ENCODE measurements at regions not wholly inside any gene's neighbourhood (a gene's known extent, or its start where the extent isn't known, plus 50 kb on each side); places are given as distances from the start of the nearest gene placed in this dataset.
"Not testable (repeated sequence)": the region's sequence is repeated elsewhere in the genome, so short reads cannot be mapped to it uniquely, and the experiment has no call there.

DNA sequence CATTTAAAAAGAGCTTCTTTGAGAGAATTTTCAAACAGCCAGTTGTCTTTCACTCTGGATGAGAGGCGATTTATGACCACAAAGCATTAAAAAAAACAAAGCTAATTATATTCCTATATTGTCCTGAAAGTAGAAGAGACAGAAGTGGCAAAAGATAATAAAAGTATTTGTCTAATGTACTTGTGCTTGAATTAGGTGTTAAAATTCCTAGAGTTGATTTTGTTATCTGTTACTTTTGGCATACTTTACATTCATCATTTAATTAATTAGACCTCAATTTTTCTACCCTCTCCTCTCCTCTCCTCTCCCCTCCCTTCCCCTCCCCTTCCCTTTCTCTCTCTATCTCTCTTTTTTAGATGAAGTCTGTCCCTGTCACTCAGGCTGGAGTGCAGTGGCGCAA, 635.1 kb upstream of the ZNF385D start:
- Mint-ChIP-seq H3K27ac (no peak overlapping the region), H3K36me3 (no peaks in the 10 kb centered on the region), H3K9me3 (peaks cover 0 to 4% of the 10 kb centered on the region in 2 donors)
- no peak for DNase-seq (ENCODE audit: low spot score in 2 of 2)
- ATAC-seq = no peak

DNA sequence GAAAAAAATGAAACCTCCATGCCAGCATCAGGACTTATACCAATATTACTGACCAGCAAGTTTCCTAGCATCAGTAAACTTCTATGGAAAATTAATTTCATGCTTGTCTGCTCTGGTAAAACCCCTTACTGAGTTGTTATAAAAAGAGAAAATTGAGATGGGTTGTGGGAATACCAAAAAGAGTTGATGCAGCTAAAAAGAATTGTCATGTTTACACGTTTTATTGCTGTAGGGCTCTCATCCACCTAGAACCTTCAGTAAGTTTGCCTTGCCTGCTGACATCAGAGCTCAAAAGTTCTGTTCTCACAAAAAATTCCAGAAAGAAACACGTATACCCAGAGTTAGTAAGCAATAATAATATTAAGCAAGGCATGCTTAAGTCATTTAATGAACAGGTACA, 641.3 kb upstream of the ZNF385D start:
- H3K27ac Mint-ChIP-seq = no peak overlapping the region
- H3K36me3 Mint-ChIP-seq = no peaks in the 10 kb centered on the region
- DNase-seq (ENCODE audit: low spot score in 2 of 2) (no peak), ATAC-seq (no peak)
- H3K9me3 Mint-ChIP-seq = peaks cover 3 to 15% of the 10 kb centered on the region in 2 donors

DNA sequence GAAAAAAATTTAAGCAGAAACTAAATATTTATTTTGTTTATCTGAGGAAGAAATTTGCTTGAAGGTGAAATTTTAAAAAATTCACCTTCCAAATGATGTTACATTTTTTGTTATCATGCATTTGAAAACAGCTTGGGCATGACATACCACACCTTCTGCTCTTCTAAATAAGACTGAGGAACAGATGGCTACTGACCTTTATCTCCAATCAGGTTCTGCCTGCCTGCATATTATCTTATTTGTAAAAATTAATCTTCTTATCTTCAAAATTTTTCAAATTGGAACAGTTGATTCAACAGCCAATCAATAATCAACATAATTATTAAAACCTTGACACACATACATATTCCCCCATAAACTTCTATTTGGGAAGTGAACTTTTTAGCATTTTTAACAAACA, 641.8 kb upstream of the ZNF385D start:
- H3K36me3 Mint-ChIP-seq = no peaks in the 10 kb centered on the region
- peaks cover 8 to 20% of the 10 kb centered on the region in 2 donors for H3K9me3 Mint-ChIP-seq
- no peak for DNase-seq (ENCODE audit: low spot score in 2 of 2)
- no peak overlapping the region for H3K27ac Mint-ChIP-seq
- no peak for ATAC-seq

DNA sequence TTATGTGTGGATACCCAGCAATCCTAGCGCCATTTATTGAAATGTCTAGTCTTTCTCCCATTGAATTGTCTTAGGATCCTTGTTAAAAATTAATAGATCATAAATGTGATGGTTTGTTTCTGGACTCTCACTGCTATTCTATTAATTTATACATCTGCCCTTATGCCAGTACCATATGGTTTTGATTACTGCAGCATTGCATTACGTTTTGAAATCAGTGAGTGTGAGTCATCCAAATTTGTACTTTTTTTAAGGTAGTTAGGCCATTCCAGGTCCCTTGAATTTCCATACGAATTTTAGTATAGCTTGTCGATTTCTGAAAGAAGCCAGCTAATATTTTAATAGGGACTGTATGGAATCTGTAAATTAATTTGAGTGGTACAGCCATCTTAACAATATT, 648.6 kb upstream of the ZNF385D start:
- DNase-seq (ENCODE audit: low spot score in 2 of 2) (no peak), ATAC-seq (no peak)
- H3K27ac Mint-ChIP-seq = no peak overlapping the region
- H3K36me3 Mint-ChIP-seq = no peaks in the 10 kb centered on the region
- peaks cover 18 to 20% of the 10 kb centered on the region in 2 donors for H3K9me3 Mint-ChIP-seq

DNA sequence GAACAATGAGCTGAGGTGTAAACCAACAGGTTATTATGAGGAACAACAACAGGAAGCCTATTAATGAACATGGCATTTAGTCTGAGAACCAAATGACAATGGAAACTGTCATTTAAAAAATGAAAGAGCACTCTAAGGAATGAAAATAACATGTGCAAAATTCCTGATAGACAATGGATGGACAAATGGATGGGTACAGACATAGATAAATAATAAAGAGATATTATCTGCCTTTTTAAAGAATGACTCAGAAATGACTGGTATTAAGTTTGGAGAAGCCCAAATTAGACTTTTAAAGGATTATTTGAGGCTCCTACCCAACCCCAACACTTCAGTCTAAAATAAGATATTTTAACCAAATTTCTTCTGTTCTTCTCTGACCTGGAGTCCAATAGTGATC, 650.5 kb upstream of the ZNF385D start:
- H3K9me3 Mint-ChIP-seq = peaks cover 15 to 18% of the 10 kb centered on the region in 2 donors
- no peak for DNase-seq (ENCODE audit: low spot score in 2 of 2)
- ATAC-seq = no peak
- H3K36me3 Mint-ChIP-seq = no peaks in the 10 kb centered on the region
- H3K27ac Mint-ChIP-seq = no peak overlapping the region

DNA sequence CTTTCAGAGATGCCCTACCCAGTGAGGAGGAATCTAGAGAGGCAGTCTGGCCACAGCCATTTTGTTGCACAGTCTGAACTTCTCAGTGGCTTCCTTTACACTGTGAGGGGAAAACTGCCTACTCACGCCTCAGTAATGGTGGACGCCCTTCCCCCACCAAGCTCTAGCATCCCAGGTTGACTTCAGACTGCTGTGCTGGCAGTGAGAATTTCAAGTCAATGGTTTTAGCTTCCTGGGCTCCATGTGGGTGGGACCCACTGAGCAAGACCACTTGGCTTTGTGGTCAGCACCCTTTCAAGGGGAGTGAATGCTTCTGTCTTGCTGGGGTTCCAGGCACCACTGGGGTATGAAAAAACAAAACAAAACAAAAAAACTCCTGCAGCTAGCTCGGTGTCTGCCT, 663.2 kb upstream of the ZNF385D start:
- Mint-ChIP-seq H3K27ac (no peak overlapping the region), H3K9me3 (peaks cover 11 to 25% of the 10 kb centered on the region in 2 donors), H3K36me3 (peaks cover 0 to 13% of the 10 kb centered on the region in 2 donors)
- ATAC-seq = no peak
- no peak for DNase-seq (ENCODE audit: low spot score in 2 of 2)

DNA sequence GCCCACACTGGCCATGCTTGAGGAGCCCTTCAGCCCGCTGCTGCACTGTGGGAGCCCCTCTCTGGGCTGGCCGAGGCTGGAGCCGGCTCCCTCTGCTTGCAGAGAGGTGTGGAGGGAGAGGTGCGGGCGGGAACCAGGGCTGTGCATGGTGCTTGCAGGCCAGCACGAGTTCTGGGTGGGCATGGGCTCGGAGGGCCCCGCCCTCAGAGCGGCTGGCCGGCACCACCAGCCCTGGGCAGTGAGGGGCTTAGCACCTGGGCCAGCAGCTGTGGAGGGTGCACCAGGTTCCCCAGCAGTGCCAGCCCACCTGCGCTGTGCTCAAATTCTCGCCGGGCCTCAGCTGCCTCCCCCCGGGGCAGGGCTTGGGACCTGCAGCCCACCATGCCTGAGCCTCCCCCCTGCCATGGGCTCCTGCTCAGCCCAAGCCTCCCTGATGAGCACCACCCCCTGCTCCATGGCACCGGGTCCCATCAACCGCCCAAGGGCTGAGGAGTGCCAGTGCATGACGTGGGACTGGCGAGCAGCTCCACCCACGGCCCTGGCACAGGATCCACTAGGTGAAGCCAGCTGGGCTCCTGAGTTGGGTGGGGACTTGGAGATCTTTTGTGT, 665.9 kb upstream of the ZNF385D start:
- not testable (repeated sequence) for DNase-seq (ENCODE audit: low spot score in 2 of 2); H3K9me3 Mint-ChIP-seq; H3K27ac Mint-ChIP-seq; ATAC-seq
- peaks cover 0 to 13% of the 10 kb centered on the region in 2 donors for H3K36me3 Mint-ChIP-seq

DNA sequence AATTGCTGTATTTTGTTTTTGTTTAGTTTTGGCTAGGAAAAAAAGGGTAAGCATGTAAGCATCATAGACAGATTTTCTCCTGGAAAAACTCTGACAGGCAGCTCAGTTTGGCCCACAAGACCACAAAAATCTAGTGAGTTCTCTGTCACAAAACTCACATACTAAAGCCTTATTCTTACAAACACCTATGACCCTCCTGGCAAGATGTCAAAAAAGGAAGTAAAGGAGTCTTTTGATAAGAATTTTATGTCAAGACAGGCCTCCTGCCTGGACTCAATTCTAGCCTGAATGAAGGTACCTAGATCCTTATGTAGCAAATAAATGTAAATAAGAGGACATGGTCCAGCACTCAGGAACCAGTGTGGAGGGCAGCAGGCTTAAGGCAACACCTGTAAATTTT, 668.3 kb upstream of the ZNF385D start:
- DNase-seq (ENCODE audit: low spot score in 2 of 2) (no peak), ATAC-seq (no peak)
- no peak overlapping the region for H3K27ac Mint-ChIP-seq
- peaks cover 0 to 13% of the 10 kb centered on the region in 2 donors for H3K36me3 Mint-ChIP-seq
- H3K9me3 Mint-ChIP-seq = peaks cover 0 to 3% of the 10 kb centered on the region in 2 donors

DNA sequence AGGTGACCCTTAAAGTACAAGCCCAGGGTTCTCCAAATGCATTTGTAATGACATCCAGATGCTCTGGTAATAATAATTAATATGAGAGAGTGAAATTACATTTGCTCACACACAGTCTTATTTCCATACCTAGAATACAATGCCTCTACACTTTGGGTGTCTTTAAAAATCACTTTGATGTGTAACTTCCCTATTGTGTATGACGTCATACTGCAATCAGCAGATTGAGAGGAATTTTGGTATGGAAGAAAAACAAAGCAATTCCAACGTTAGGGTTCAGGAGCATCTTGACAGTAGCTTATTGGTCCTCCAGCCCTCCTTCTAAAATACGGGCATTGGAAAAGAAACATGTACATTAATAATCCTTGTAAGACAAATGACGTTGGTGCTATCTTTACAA, 670.6 kb upstream of the ZNF385D start:
- H3K27ac Mint-ChIP-seq = no peak overlapping the region
- H3K36me3 Mint-ChIP-seq = peaks cover 0 to 9% of the 10 kb centered on the region in 2 donors
- peaks cover 4 to 12% of the 10 kb centered on the region in 2 donors for H3K9me3 Mint-ChIP-seq
- DNase-seq (ENCODE audit: low spot score in 2 of 2) = no peak
- no peak for ATAC-seq

DNA sequence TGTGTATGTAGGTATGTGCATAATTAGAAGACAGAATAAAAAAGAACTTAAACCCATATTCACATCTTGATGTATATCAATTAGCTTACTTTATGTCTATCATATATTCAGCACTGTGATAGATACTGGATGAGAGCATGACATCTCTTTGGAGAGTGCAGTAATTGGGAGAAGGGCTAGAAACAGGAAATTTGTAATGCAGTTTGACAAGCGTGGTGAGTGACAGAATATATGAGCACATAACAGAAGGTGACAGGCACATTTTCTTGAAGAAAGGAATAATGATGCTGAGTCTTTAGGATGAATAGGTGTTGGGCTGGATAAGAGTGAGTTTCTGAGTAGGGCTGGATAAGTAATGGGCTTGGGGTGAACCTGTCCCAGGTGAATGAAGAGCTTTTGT, 680.3 kb upstream of the ZNF385D start:
- H3K27ac Mint-ChIP-seq = no peak overlapping the region
- DNase-seq (ENCODE audit: low spot score in 2 of 2) = no peak
- no peak for ATAC-seq

DNA sequence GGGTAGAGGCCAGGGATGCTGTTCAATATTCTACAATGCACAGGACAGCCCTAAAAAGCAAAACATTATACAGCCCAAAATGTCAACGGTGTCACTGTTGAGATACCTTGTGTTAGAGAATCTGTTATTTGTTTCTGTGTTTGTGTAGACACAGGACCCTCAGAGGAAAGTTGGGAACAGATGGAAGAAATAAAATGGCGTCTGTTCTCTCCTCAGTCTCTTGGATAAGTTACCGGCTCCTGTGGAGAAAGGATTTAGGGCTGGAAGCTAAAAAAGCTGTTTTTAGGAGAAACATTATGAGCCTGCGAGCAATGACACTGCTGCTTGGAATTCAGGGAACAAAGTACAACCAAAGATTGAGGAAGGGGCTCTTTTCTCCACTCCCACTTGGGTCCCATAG, 688.6 kb upstream of the ZNF385D start:
- ATAC-seq (no peak), DNase-seq (ENCODE audit: low spot score in 2 of 2) (no peak)
- peaks cover 6 to 8% of the 10 kb centered on the region in 2 donors for H3K9me3 Mint-ChIP-seq
- H3K27ac Mint-ChIP-seq = no peak overlapping the region
- H3K36me3 Mint-ChIP-seq = peaks cover 0 to 5% of the 10 kb centered on the region in 2 donors

More for the DNA sequence above, 680.3 kb upstream of the ZNF385D start:
- Mint-ChIP-seq H3K36me3 (no peaks in the 10 kb centered on the region), H3K9me3 (peaks cover 1 to 5% of the 10 kb centered on the region in 2 donors)

DNA sequence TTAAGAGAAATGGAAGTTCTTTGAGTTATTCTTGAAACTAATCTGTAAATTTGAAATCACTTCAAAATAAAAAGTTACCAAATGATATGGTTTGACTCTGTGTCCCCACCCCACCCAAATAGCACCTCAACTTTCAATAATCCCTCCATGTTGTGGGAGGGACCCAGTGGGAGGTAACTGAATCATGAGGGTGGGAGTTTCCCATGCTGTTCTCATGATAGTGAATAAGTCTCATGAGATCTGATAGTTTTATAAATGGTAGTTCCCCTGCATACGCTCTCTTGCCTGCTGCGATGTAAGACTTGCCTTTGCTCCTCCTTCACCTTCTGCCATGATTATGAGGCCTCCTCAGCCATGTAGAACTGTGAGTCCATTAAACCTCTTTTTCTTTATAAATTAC, 690.7 kb upstream of the ZNF385D start:
- Mint-ChIP-seq H3K9me3 (peaks cover 8 to 10% of the 10 kb centered on the region in 2 donors), H3K27ac (no peak overlapping the region), H3K36me3 (peaks cover 0 to 5% of the 10 kb centered on the region in 2 donors)
- DNase-seq (ENCODE audit: low spot score in 2 of 2) (no peak), ATAC-seq (no peak)

DNA sequence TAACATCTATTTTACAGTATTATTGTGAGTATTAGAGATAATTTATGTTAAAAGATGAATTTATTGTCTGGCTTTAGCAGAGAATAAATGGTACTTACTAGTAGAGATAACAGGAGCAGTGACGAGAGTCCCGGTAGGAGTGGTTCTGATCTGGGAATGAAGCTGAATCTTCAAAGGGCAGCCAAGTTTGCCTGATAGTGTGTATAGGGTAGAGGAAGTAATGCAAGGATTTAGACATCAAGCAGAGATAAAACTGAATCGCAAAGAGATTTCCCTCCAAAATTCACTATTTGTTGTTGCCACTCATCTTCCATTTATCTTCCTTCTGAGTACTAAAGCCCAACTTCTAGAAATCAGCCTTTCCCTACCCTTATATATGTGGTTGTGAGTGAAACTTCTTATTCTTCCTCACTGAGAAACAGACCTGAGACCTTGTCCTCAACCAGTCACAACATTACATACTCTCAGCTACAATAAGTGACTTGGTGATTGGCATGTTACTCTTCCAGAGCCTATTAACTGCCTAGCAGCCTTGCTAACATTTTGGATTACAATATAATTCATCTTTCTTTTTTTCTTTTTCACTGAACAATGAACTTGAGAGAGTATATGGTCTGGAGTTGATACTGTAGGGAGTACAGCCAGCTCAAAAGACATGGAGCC, 692.7 kb upstream of the ZNF385D start:
- H3K27ac Mint-ChIP-seq = no peak overlapping the region
- no peak for ATAC-seq
- peaks cover 0 to 11% of the 10 kb centered on the region in 2 donors for H3K36me3 Mint-ChIP-seq
- peaks cover 8 to 10% of the 10 kb centered on the region in 2 donors for H3K9me3 Mint-ChIP-seq
- no peak for DNase-seq (ENCODE audit: low spot score in 2 of 2)

DNA sequence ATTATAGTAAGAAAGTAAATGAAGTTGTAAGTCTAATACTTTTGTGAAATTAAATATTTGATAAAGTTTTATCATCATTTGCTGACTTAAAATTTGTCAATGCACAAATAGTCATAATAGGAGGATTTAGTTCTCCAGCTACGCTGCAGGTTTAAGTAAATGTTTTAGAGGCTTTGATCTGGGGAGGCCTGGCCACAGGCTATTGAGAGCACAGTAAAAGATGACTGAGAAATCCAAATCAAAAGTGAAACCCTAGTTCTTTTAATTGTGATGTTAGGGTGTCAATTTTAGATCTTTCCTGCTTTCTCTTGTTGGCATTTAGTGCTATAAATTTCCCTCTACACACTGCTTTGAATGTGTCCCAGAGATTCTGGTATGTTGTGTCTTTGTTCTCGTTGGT, 694.3 kb upstream of the ZNF385D start:
- ATAC-seq; H3K27ac Mint-ChIP-seq; DNase-seq (ENCODE audit: low spot score in 2 of 2); H3K36me3 Mint-ChIP-seq; H3K9me3 Mint-ChIP-seq: not testable (repeated sequence)

DNA sequence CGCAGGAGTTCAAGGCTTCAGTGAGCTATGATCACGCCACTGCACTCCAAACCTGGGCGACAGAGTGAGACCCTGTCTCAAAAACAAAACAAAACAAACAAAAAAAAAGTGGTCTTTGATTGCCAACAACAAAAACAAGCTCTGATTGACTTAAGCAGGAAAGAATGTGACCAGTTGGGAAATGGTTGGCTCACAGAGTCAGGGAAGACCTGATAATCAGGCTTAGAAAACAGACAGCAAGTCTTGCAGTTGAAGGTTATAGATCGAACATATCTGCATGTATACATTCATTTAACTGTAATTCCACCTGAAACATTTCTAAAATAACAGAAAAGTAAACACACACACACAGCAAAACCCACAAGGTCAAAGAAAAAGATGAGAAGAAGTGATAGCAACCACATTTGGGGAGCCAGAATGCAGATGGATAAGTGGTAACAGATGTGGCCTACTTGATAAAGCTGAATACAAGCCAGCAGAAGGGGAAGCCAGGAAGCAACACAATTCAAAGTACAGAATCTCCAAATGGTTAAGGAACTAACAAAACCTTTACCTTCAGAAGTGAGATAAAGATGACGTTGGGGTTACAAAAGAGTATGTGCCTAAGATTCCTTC, 699.9 kb upstream of the ZNF385D start:
- Mint-ChIP-seq H3K27ac (no peak overlapping the region), H3K9me3 (peaks cover 7 to 8% of the 10 kb centered on the region in 2 donors), H3K36me3 (peaks cover 0 to 6% of the 10 kb centered on the region in 2 donors)
- DNase-seq (ENCODE audit: low spot score in 2 of 2) (no peak), ATAC-seq (no peak)

DNA sequence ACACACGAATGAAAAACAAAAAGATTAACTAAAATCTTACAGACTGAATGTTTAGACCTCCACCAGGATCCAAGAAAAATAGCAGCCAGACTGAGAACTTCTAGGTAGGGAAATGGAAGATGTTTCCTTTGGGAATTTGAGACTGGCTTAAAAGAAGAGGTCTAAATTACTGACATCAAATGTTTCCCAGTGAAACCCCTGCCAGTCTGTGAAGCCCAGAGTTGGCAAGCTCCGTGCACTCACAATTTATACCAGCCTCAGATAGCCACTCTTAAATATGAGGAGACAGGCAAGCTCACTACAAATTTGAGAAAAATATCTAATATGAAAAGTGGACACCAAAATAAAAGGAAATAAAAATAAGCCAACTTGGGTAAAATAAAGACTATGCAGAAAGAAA, 700.5 kb upstream of the ZNF385D start:
- H3K9me3 Mint-ChIP-seq = peaks cover 4 to 7% of the 10 kb centered on the region in 2 donors
- peaks cover 0 to 6% of the 10 kb centered on the region in 2 donors for H3K36me3 Mint-ChIP-seq
- no peak for ATAC-seq
- no peak overlapping the region for H3K27ac Mint-ChIP-seq
- DNase-seq (ENCODE audit: low spot score in 2 of 2) = no peak

DNA sequence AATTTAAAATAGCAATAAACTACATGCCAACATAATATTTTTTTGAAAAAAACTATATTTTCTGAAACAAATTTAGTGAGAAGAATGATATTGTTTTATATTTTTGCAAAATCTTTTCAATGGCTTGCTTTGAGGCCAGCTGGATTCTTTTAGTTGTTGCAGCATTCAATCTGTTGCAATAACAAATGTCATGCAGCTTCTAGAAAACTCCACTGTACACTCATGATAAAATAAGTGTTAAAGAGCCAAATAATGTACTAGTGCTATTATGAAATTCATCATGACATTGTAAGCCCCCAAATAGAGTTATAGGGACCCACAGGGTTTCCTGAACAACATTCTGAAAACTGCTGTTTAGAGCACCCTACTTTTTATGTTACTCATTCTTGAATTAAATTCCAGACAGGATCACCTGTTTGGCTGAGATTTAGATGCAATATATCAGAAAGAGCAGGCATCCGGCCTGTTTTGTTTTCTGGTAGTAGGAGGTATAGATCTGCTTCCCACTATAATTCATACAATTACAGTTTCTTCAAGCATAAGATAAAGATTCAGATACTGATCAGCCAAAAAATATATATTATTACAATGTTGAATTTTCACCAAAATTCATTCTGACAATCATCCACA, 703.0 kb upstream of the ZNF385D start:
- H3K27ac Mint-ChIP-seq = no peak overlapping the region

More for the DNA sequence above, 703.0 kb upstream of the ZNF385D start:
- no peak for ATAC-seq
- no peak for DNase-seq (ENCODE audit: low spot score in 2 of 2)
- Mint-ChIP-seq H3K36me3 (no peaks in the 10 kb centered on the region), H3K9me3 (peaks cover 4 to 7% of the 10 kb centered on the region in 2 donors)

All from activated naive CD4-positive, alpha-beta T cell treated with anti-CD3 and anti-CD28 coated beads, Interleukin-2, amount 50 U/mL, for 72 hours (primary cell).